Breast epithelium (tissue), 4 donors: ENCODE measurements at regions not wholly inside any gene's neighbourhood (a gene's known extent, or its start where the extent isn't known, plus 50 kb on each side); places are given as distances from the start of the nearest gene placed in this dataset.

Experiments
- DNase-seq, 2 donors: peaks; one replicate each; pipeline ENCODE4 v3.0.0-alpha.2; 2019; ENCODE audit warnings: low spot score in 2 of 2
- H3K27ac ChIP-seq, 2 donors: fragments of 200-600 bp; sonication (generic) in 1 of 2; one replicate each; pipeline ENCODE4 v1.5.1; 2016 to 2019; ENCODE audit warnings: mild to moderate bottlenecking in 1 of 2
- H3K27me3 ChIP-seq, 2 donors: fragments of 200-600 bp; sonication (generic) in 1 of 2; one replicate each; pipeline versions ENCODE4 v1.5.1 to v1.6.0; 2017 to 2019; ENCODE audit warnings: control low read depth in 1 of 2, mild to moderate bottlenecking in 1 of 2
- H3K36me3 ChIP-seq: fragments of 200-600 bp; one replicate; pipeline ENCODE4 v1.5.1; 2019
- H3K4me1 ChIP-seq, 2 donors: fragments of 200-600 bp; sonication (generic); one replicate each; pipeline ENCODE4 v1.5.1; 2016 to 2019; ENCODE audit warnings: control low read depth in 1 of 2
- H3K4me3 ChIP-seq, 3 donors: fragments of 200-600 bp; sonication (generic); 1 replicate in 2 of 3; 2 replicates in 1 of 3; pipeline ENCODE4 v1.5.1; 2016 to 2019; ENCODE audit warnings: mild to moderate bottlenecking in 3 of 3, moderate library complexity in 2 of 3
- H3K9me3 ChIP-seq, 2 donors: fragments of 200-600 bp; sonication (generic) in 1 of 2; one replicate each; pipeline ENCODE4 v1.5.1; 2016 to 2019; ENCODE audit warnings: control low read depth in 1 of 2
- CTCF ChIP-seq, 3 donors: fragments of 450-650 bp; IDR thresholded peaks; one replicate each; pipeline ENCODE4 v1.5.1; 2016 to 2017; ENCODE audit warnings: antibody characterized with exemption in 3 of 3, mild to moderate bottlenecking in 3 of 3, moderate library complexity in 3 of 3
- POLR2A ChIP-seq: fragments of 450-650 bp; IDR thresholded peaks from one replicate; pipeline ENCODE4 v1.6.1; 2016; ENCODE audit warnings: antibody characterized with exemption, mild to moderate bottlenecking, moderate library complexity
- POLR2AphosphoS5 ChIP-seq, 3 donors: sonication (generic); formaldehyde crosslinking; IDR thresholded peaks; one replicate each; pipeline ENCODE4 v1.6.1; 2017; ENCODE audit warnings: antibody characterized with exemption in 3 of 3
- intact Hi-C: fragments of 100-400 bp; cut with DNase I; formaldehyde crosslinking; loops from one replicate; pipeline ENCODE4 v1.15.1; 2023; ENCODE audit warnings: low total_unique reads

GRCh38 chr4:81687471-81687870 lies 215.8 kb upstream of the RASGEF1B start:
- intact Hi-C loops, result no loop called here
- no peak for DNase-seq
- no peak for TF ChIP-seq POLR2AphosphoS5 (IDR thresholded peaks at IDR 0.05)
- no peak for TF ChIP-seq POLR2A
- no peak for TF ChIP-seq CTCF (IDR thresholded peaks at IDR 0.05)

GRCh38 chr4:81685104-81685503 lies 213.4 kb upstream of the RASGEF1B start:
- intact Hi-C loops, result no loop called here
- Histone ChIP-seq H3K36me3 (no peaks in the 10 kb centered on the region), H3K9me3 (no peaks in the 10 kb centered on the region), H3K4me3 (no peak overlapping the region), H3K4me1 (no peaks in the 10 kb centered on the region), H3K27me3 (no peaks in the 10 kb centered on the region), H3K27ac (no peak overlapping the region)
- DNase-seq, result no peak
- TF ChIP-seq CTCF (IDR thresholded peaks at IDR 0.05), result no peak
- no peak for TF ChIP-seq POLR2A
- no peak for TF ChIP-seq POLR2AphosphoS5 (IDR thresholded peaks at IDR 0.05)

More at GRCh38 chr4:81687471-81687870, 215.8 kb upstream of the RASGEF1B start:
- no peak overlapping the region for H3K4me3 ChIP-seq
- no peak overlapping the region for H3K27ac ChIP-seq
- H3K27me3 ChIP-seq, result no peaks in the 10 kb centered on the region
- H3K4me1 ChIP-seq, result no peaks in the 10 kb centered on the region
- no peaks in the 10 kb centered on the region for H3K36me3 ChIP-seq
- no peaks in the 10 kb centered on the region for H3K9me3 ChIP-seq

GRCh38 chr4:81684352-81684751 lies 212.6 kb upstream of the RASGEF1B start:
- Histone ChIP-seq H3K27me3 (no peaks in the 10 kb centered on the region), H3K4me1 (no peaks in the 10 kb centered on the region), H3K9me3 (no peaks in the 10 kb centered on the region), H3K4me3 (no peak overlapping the region), H3K27ac (no peak overlapping the region), H3K36me3 (no peaks in the 10 kb centered on the region)
- DNase-seq, result no peak
- intact Hi-C loops, result no loop called here
- TF ChIP-seq POLR2AphosphoS5 (IDR thresholded peaks at IDR 0.05), result no peak
- no peak for TF ChIP-seq POLR2A
- TF ChIP-seq CTCF (IDR thresholded peaks at IDR 0.05), result no peak

- no peaks in the 10 kb centered on the region for H3K4me1 ChIP-seq
- no peak overlapping the region for H3K27ac ChIP-seq
- no peak overlapping the region for H3K4me3 ChIP-seq
- no peaks in the 10 kb centered on the region for H3K36me3 ChIP-seq
- no peaks in the 10 kb centered on the region for H3K9me3 ChIP-seq
- intact Hi-C loops, result no loop called here
- no peak for TF ChIP-seq POLR2A
- TF ChIP-seq CTCF (IDR thresholded peaks at IDR 0.05), result no peak
- no peak for TF ChIP-seq POLR2AphosphoS5 (IDR thresholded peaks at IDR 0.05)
- no peak for DNase-seq
- no peaks in the 10 kb centered on the region for H3K27me3 ChIP-seq
These were observed 210.8 kb upstream of the RASGEF1B start for GRCh38 chr4:81682492-81682891.

GRCh38 chr4:81679315-81679714 lies 207.6 kb upstream of the RASGEF1B start:
- Histone ChIP-seq H3K4me1 (no peaks in the 10 kb centered on the region), H3K9me3 (no peaks in the 10 kb centered on the region), H3K4me3 (no peak overlapping the region), H3K36me3 (no peaks in the 10 kb centered on the region), H3K27ac (no peak overlapping the region), H3K27me3 (no peaks in the 10 kb centered on the region)
- TF ChIP-seq POLR2AphosphoS5 (IDR thresholded peaks at IDR 0.05) (no peak), POLR2A (no peak), CTCF (IDR thresholded peaks at IDR 0.05) (no peak)
- intact Hi-C loops, result no loop called here
- DNase-seq, result no peak
